Bone marrow (tissue), 2 donors: ENCODE measurements at regions not wholly inside any gene's neighbourhood (a gene's known extent, or its start where the extent isn't known, plus 50 kb on each side); places are given as distances from the start of the nearest gene placed in this dataset.

Source experiments
- DNase-seq, 2 donors: peaks; one replicate each; lab custom pipeline; 2025; lab: John Stamatoyannopoulos, UW

GRCh38 chr5:114657342-114658130 lies 295.7 kb downstream of the KCNN2 start:
- no peak for DNase-seq

GRCh38 chr5:114649878-114650277 lies 288.0 kb downstream of the KCNN2 start:
- DNase-seq: no peak

DNA sequence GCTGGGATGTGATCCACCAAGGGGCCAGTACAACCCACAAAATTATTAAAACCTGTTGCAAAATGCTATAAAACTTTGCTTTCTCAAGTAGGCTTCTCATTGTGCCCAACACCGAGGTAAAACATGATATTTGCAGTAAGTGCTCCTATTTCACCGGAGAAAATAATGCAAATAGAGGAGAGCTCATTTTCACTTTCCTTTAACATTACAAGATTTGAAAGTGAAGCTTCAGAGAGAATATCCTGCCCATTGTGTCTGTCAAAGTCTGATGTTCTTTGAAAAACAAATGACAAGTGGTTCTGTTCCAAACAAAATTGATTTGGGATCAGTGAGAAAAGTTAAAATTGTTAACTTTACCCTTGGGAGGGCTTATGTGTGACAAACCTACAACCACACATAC lies 287.1 kb downstream of the KCNN2 start:
- DNase-seq: no peak

DNA sequence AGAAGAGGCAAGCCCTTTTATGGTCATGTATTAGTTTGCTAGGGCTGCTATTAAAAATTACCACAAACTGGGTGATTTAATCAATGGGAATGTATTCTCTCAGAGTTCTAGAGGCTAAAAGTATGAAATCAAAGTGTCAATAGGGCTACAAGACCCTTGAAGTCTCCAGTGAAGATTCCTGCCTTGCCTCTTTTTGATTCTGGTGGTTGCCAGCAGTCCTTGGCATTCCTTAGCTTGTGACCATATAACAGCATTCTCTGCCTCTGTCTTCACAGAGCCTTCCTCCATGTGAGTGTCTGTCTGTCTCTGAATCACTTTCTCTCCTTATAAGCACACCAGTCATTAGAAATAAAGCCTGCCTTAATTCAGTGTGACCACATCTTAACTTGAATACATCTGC lies 282.7 kb downstream of the KCNN2 start:
- DNase-seq: no peak

GRCh38 chr5:114636271-114636670 lies 274.4 kb downstream of the KCNN2 start:
- DNase-seq: no peak

DNA sequence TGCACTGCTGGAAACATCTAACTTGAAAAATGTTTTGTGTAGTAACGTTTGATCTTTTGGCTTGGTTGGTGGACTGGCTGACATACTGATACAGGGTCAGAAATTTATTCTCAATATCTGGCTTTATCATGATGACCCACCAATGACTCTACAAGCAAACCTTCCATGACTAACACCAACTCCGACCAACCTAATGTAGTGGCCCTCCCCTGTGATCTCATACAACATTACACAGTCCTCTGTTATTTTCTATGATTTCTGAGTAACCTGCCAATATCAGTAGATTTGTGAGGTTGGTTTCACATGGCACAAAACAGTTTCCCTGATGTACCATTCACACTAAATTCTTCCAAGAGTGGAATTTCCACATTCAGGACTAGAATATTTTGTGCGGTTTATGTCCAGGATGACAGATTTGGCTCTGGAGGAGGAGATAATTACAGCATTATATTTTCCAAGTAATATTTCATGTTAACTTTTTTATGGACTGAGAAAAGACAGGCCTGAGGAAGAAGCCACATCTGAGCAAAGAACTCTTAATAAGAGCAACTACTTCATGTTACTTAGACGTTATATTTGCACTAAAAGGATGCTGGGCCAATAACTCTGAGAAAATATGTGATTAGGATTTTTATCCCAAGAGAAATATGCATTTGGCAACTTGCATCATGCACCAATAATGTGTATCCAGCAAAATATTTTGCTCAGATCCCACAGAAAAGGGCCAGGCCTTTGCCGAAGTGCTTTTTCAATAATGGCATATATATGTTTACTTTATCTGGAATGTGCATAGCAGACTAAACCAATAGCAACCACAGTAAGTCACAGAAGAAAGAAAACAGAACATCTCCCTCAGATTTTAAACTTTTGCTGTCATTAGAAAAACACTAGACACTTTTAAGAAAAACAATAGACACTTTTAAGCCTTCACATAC lies 273.4 kb downstream of the KCNN2 start:
- no peak for DNase-seq

- no peak for DNase-seq
Observed at GRCh38 chr5:114634517-114634916, 272.6 kb downstream of the KCNN2 start.

- no peak for DNase-seq
Observed at GRCh38 chr5:114612406-114612805, 250.5 kb downstream of the KCNN2 start.

GRCh38 chr5:114581136-114581535 lies 219.3 kb downstream of the KCNN2 start:
- no peak for DNase-seq

- no peak for DNase-seq
Observed at GRCh38 chr5:114565871-114566270, 204.0 kb downstream of the KCNN2 start.

- DNase-seq: no peak
Observed at GRCh38 chr5:114565139-114565538, 203.3 kb downstream of the KCNN2 start.

DNA sequence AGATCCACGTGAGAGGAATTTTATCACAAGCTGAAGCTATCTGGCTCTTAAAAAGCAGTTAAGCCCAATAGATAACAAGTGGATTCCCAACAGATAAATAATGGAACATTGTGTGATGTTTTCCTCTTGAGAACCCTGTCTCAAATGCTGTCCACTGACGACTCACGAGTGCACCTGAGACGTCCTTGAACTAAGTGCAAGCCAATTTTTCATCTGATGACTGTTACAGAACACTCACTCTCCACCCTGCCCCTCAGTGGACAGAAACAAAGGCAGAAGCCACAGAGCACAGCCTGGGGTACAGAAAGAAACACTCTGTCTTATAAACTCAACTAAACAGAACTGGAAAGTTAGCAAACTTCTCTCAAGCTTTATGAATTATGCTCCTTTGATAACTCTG lies 199.5 kb downstream of the KCNN2 start:
- no peak for DNase-seq
